ENCODE measurements at regions not wholly inside any gene's neighbourhood (a gene's known extent, or its start where the extent isn't known, plus 50 kb on each side); places are given as distances from the start of the nearest gene placed in this dataset.

DNA sequence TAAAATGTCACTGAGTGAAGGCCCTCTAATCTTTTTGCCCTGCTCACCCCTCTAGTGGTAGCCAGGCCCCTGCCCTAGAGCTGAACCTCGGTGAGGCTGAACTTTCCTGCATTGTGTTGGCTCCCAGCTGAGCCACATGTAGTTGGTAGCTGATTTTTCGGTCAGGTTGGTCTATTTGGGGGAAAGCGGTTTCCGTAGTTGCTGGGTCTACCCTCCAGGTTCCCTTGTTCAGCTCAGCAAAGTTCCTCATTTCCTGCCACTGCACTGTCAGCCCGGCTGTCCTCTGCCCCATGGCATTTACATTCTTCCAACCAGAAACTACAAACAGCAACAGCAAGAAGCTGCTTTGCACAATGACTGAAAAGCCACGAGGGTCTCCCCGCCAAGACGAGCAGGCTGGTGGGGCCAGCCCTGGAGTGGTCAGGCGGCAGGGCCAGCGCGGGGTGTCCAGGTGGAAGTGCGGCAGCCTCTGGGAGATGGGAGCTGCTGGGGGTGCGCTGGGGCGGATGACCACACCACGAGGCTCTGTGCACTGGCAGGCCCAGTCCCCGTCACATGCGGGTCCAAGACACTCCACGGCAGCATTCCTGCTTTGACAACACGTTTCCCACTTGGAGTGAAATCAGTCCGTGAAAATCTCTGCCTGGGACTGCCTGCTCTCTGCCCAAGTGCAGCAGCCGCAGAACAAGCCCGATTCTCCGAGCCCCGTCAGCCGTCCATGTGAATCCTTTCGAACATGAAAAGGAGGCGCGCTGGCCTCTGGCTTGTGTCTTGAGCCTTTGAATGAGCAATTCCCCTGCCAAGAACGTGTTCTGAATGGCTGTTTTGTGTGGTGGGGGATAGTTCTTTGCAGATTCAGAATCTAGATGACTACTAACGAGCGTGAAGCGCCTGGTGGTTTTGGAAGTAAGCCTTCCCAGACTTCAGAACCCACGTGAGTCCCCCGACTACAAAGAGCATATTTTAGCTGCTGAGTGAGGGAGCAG lies 159.4 kb downstream of the ASB1 start:
- TF ChIP-seq CTCF (IDR thresholded peaks at IDR 0.05) (no peak), POLR2A (IDR thresholded peaks at IDR 0.05) (no peak)

All from gastroesophageal sphincter (tissue), 3 donors.